B cell (primary cell): ENCODE measurements at regions not wholly inside any gene's neighbourhood (a gene's known extent, or its start where the extent isn't known, plus 50 kb on each side); places are given as distances from the start of the nearest gene placed in this dataset.

Source experiments
- ATAC-seq: fragments of 200-7000 bp; cut with Tn5 transposase; one replicate; pipeline ENCODE4 v1.10.0; 2021; ENCODE audit warnings: low read depth, mild to moderate bottlenecking, moderate number of reproducible peaks, moderate library complexity
- CTCF ChIA-PET: fragments of 350-600 bp; sonication (Branson Sonifier 250); formaldehyde crosslinking; loops from one replicate; lab custom pipeline; 2021; ENCODE audit warnings: antibody characterized with exemption, inconsistent platforms; lab: Charles Lee
- POLR2A ChIA-PET: fragments of 350-600 bp; sonication (Branson Sonifier 250); formaldehyde crosslinking; loops from one replicate; lab custom pipeline; 2021; ENCODE audit warnings: antibody characterized with exemption; lab: Charles Lee
- DNase-seq: peaks from one replicate; pipeline ENCODE4 v3.0.0; 2013
- H2AFZ ChIP-seq: 2 replicates; pipeline ENCODE4 v1.6.1; 2012; ENCODE audit warnings: mild to moderate bottlenecking, low read depth, low read length; ENCODE audit not compliant: insufficient read depth, poor library complexity, severe bottlenecking
- H3K27ac ChIP-seq, 2 donors: 1 replicate in 1 of 2; 2 replicates in 1 of 2; pipeline ENCODE4 v1.5.1; 2012 to 2013; ENCODE audit warnings: low read length in 2 of 2, mild to moderate bottlenecking in 2 of 2, moderate library complexity in 1 of 2
- H3K27me3 ChIP-seq, 4 experiments: fragments of 200-600 bp in 1 of 4; sonication (generic) in 1 of 4; replicated peaks in 1 of 4; 1 replicate in 2 of 4; 2 replicates in 2 of 4; pipeline versions ENCODE4 v1.6.1 to v1.7.0; 2013 to 2016; ENCODE audit warnings: low read length in 3 of 4, mild to moderate bottlenecking in 2 of 4, mixed read lengths in 1 of 4, moderate library complexity in 1 of 4; ENCODE audit not compliant: insufficient read depth in 4 of 4, control insufficient read depth in 3 of 4; ENCODE audit errors: control extremely low read depth in 1 of 4
- H3K36me3 ChIP-seq, 2 experiments: replicated peaks in 1 of 2; 1 replicate in 1 of 2; 2 replicates in 1 of 2; pipeline versions ENCODE4 v1.6.1 to v1.7.1; 2013; ENCODE audit warnings: low read length in 1 of 2; ENCODE audit not compliant: insufficient read depth in 2 of 2, control insufficient read depth in 1 of 2; ENCODE audit errors: control extremely low read depth in 1 of 2, extremely low read depth in 1 of 2
- H3K4me1 ChIP-seq, 2 donors: fragments of 200-600 bp in 1 of 2; sonication (generic) in 1 of 2; 1 replicate in 1 of 2; 2 replicates in 1 of 2; pipeline versions ENCODE4 v1.5.1 to v1.6.1; 2013 to 2017; ENCODE audit warnings: low read length in 2 of 2; ENCODE audit not compliant: control insufficient read depth in 2 of 2, insufficient read depth in 2 of 2
- H3K4me2 ChIP-seq: replicated peaks from 2 replicates; pipeline ENCODE3; 2012; ENCODE audit warnings: mild to moderate bottlenecking, low read depth, low read length; ENCODE audit not compliant: poor library complexity, severe bottlenecking
- H3K4me3 ChIP-seq, 5 experiments: fragments of 200-600 bp in 1 of 5; sonication (generic) in 1 of 5; 1 replicate in 3 of 5; 2 replicates in 2 of 5; pipeline versions ENCODE4 v1.5.1 to v1.7.0; 2011 to 2016; ENCODE audit warnings: low read length in 4 of 5, mild to moderate bottlenecking in 4 of 5, low read depth in 2 of 5, control low read depth in 1 of 5, moderate library complexity in 1 of 5; ENCODE audit not compliant: insufficient read depth in 1 of 5; ENCODE audit errors: control extremely low read depth in 1 of 5, extremely low read depth in 1 of 5
- H3K79me2 ChIP-seq: fragments of 200-600 bp; sonication (generic); one replicate; pipeline ENCODE4 v1.6.0; 2016; ENCODE audit warnings: low read length; ENCODE audit not compliant: control insufficient read depth, insufficient read depth
- H3K9ac ChIP-seq: fragments of 200-600 bp; sonication (generic); 2 replicates; pipeline ENCODE4 v1.6.1; 2017; ENCODE audit warnings: mild to moderate bottlenecking, low read length, moderate library complexity
- H3K9me3 ChIP-seq, 3 donors: one replicate each; pipeline versions ENCODE4 v1.6.1 to v1.7.1; 2013; ENCODE audit warnings: low read length in 2 of 3; ENCODE audit not compliant: control insufficient read depth in 2 of 3, insufficient read depth in 1 of 3; ENCODE audit errors: control extremely low read depth in 1 of 3
- H4K20me1 ChIP-seq: 2 replicates; pipeline ENCODE4 v1.6.0; 2012; ENCODE audit warnings: mild to moderate bottlenecking, low read length; ENCODE audit not compliant: insufficient read depth, control insufficient read depth, poor library complexity, severe bottlenecking
- H3K27ac Mint-ChIP-seq: one replicate; pipeline ENCODE4 v1.8.0; 2021; ENCODE audit warnings: mixed read lengths
- H3K27me3 Mint-ChIP-seq: one replicate; pipeline ENCODE4 v1.8.0; 2021; ENCODE audit warnings: mixed read lengths
- H3K4me1 Mint-ChIP-seq: one replicate; pipeline ENCODE4 v1.8.0; 2021; ENCODE audit warnings: mixed read lengths
- H3K4me3 Mint-ChIP-seq: one replicate; pipeline ENCODE4 v1.8.0; 2021; ENCODE audit warnings: mixed read lengths
- H3K9me3 Mint-ChIP-seq: one replicate; pipeline ENCODE4 v1.8.0; 2022; ENCODE audit warnings: mixed read lengths; ENCODE audit not compliant: insufficient read depth
- EZH2 ChIP-seq: IDR thresholded peaks from 2 replicates; pipeline ENCODE4 v1.6.1; 2012; ENCODE audit warnings: borderline replicate concordance, low read depth, mild to moderate bottlenecking, moderate library complexity, low read length; ENCODE audit not compliant: insufficient read depth, poor library complexity, severe bottlenecking
- WGBS: methylation state at CpG from one replicate; pipeline ENCODE4 v1.1.5; 2013; ENCODE audit warnings: missing lambda C conversion rate; ENCODE audit not compliant: insufficient coverage; 5-methylcytosine and 5-hydroxymethylcytosine counted together
- intact Hi-C: fragments of 100-400 bp; cut with micrococcal nuclease; formaldehyde crosslinking; loops from one replicate; pipeline ENCODE4 v1.10.0; 2022
- TF ChIP-seq, protein P1 (sequence below): fragments of 200-600 bp; IDR thresholded peaks from one replicate; pipeline ENCODE4 v1.8.0; 2022; ENCODE audit warnings: antibody characterized with exemption, mild to moderate bottlenecking

- peaks cover 0 to 19% of the 10 kb centered on the region in 2 experiments for H3K36me3 ChIP-seq
- Mint-ChIP-seq H3K27ac (no peak overlapping the region), H3K9me3 (no peaks in the 10 kb centered on the region), H3K4me3 (no peak overlapping the region), H3K27me3 (no peaks in the 10 kb centered on the region), H3K4me1 (peaks cover 9% of the 10 kb centered on the region)
- DNase-seq (no peak), ATAC-seq (no peak)
- H3K9ac ChIP-seq = no peak overlapping the region
- H2AFZ ChIP-seq = no peak overlapping the region
- no peak overlapping the region for H3K4me3 ChIP-seq
- H4K20me1 ChIP-seq = no peaks in the 10 kb centered on the region
- H3K4me1 ChIP-seq = no peaks in the 10 kb centered on the region
- intact Hi-C loops = no loop called here
- no peak overlapping the region for H3K27ac ChIP-seq
- TF ChIP-seq, protein P1, sequence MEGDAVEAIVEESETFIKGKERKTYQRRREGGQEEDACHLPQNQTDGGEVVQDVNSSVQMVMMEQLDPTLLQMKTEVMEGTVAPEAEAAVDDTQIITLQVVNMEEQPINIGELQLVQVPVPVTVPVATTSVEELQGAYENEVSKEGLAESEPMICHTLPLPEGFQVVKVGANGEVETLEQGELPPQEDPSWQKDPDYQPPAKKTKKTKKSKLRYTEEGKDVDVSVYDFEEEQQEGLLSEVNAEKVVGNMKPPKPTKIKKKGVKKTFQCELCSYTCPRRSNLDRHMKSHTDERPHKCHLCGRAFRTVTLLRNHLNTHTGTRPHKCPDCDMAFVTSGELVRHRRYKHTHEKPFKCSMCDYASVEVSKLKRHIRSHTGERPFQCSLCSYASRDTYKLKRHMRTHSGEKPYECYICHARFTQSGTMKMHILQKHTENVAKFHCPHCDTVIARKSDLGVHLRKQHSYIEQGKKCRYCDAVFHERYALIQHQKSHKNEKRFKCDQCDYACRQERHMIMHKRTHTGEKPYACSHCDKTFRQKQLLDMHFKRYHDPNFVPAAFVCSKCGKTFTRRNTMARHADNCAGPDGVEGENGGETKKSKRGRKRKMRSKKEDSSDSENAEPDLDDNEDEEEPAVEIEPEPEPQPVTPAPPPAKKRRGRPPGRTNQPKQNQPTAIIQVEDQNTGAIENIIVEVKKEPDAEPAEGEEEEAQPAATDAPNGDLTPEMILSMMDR = no peak
- TF ChIP-seq EZH2 = no peak
- CTCF ChIA-PET = interaction anchor here (0.7 to 3.9 kb wide), 7 partner anchors 10 to 127 kb away, joined by 3 to 13 read pairs (median 4); no protein-coding TSS in a partner anchor
- 91% methylated on average over 15 of the region's 18 CpGs for WGBS
- no peaks in the 10 kb centered on the region for H3K9me3 ChIP-seq
- POLR2A ChIA-PET = interaction anchor here (0.7 kb wide), 1 partner anchor 71 kb away, joined by 11 read pairs; no protein-coding TSS in a partner anchor
- H3K79me2 ChIP-seq = peaks cover 5% of the 10 kb centered on the region
- H3K4me2 ChIP-seq = no peak overlapping the region
- no peaks in the 10 kb centered on the region for H3K27me3 ChIP-seq
These were observed 55.1 kb upstream of the RASA2 start for GRCh38 chr3:141431411-141432378.

GRCh38 chr3:141432904-141433303 lies 53.9 kb upstream of the RASA2 start:
- WGBS = no CpG with 5 or more reads among the region's 2 CpGs
- Histone ChIP-seq H3K4me1 (no peaks in the 10 kb centered on the region), H3K9me3 (no peaks in the 10 kb centered on the region), H4K20me1 (no peaks in the 10 kb centered on the region), H3K9ac (no peak overlapping the region), H3K4me2 (no peak overlapping the region), H3K27me3 (no peaks in the 10 kb centered on the region), H3K4me3 (no peak overlapping the region), H3K36me3 (peaks cover 0 to 15% of the 10 kb centered on the region in 2 experiments), H3K27ac (no peak overlapping the region), H2AFZ (no peak overlapping the region), H3K79me2 (no peaks in the 10 kb centered on the region)
- Mint-ChIP-seq H3K27ac (peak overlapping the region; percentile 32), H3K4me3 (no peak overlapping the region), H3K9me3 (no peaks in the 10 kb centered on the region), H3K27me3 (no peaks in the 10 kb centered on the region), H3K4me1 (peaks cover 7% of the 10 kb centered on the region)
- intact Hi-C loops = no loop called here
- TF ChIP-seq, protein P1 = no peak
- no peak for TF ChIP-seq EZH2
- ChIA-PET POLR2A (no interaction called here), CTCF (interaction anchor here (0.8 to 3.9 kb wide), 4 partner anchors 9 to 27 kb away, joined by 3 to 13 read pairs (median 5); no protein-coding TSS in a partner anchor)
- DNase-seq (no peak), ATAC-seq (no peak)
